ENCODE measurements at regions not wholly inside any gene's neighbourhood (a gene's known extent, or its start where the extent isn't known, plus 50 kb on each side); places are given as distances from the start of the nearest gene placed in this dataset.

DNA sequence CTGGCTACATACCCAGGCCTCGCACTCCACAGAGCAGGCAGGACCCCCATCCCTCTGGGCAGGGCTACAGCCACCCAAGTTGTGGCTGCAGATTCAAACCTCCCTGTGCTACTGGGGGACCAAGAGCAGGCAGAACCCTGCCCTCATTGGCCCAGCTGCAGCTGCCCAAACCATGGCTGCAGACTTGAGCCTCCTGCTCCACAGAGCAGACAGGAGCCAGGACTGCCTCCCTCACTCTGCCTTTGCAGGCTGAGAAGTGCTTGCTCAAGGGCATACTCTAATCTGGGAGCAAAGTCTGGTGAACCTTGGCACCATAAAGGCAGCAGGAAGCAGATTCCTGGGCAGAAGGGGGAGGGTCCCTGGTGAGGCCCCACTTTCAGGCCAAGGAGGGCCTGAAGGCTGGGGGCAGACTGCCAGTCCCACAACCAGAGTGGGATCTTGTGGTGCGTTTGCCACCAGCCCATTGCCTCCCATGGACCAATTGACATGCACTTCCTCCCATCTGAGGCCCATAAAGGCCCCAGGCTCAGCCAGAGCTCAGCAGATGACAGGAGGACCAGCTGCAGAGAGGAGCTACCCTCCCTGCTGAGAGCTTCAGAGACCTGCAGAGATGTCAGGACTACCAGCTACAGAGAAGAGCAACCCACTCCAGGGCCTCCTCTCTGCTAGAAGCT lies 64.2 kb upstream of the EPHA6 start:
- no peak overlapping the region for H3K4me3 ChIP-seq (replicated peaks in 1 of 2; ENCODE audit: low read depth in 2 of 2, low read length in 2 of 2)
- TF ChIP-seq, protein P1, sequence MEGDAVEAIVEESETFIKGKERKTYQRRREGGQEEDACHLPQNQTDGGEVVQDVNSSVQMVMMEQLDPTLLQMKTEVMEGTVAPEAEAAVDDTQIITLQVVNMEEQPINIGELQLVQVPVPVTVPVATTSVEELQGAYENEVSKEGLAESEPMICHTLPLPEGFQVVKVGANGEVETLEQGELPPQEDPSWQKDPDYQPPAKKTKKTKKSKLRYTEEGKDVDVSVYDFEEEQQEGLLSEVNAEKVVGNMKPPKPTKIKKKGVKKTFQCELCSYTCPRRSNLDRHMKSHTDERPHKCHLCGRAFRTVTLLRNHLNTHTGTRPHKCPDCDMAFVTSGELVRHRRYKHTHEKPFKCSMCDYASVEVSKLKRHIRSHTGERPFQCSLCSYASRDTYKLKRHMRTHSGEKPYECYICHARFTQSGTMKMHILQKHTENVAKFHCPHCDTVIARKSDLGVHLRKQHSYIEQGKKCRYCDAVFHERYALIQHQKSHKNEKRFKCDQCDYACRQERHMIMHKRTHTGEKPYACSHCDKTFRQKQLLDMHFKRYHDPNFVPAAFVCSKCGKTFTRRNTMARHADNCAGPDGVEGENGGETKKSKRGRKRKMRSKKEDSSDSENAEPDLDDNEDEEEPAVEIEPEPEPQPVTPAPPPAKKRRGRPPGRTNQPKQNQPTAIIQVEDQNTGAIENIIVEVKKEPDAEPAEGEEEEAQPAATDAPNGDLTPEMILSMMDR (IDR thresholded peaks at IDR 0.05; ENCODE audit: low read depth, low read length): no peak
- no peak for DNase-seq (ENCODE audit: low read depth in 2 of 2)

DNA sequence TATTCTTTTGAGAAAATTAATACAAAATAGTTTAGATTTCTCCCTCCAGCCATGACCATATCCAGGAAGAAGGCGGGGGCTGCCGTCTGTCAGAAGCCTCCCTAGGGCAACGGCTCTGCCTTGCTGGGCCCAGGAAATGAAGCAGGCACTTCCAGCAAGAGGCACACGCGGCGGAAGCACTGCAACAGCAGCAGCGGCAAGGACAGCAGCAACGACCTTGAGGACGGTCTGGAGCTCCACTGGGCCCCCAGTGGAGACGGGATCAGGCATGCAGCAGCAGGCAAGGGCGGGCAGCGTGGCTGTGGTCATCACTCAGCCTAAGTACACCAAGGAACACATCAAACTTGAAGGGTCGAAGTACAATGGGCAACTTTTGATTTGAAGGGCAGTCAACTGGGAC lies 61.3 kb upstream of the EPHA6 start:
- no peak for DNase-seq (ENCODE audit: low read depth in 2 of 2)
- H3K4me3 ChIP-seq (replicated peaks in 1 of 2; ENCODE audit: low read depth in 2 of 2, low read length in 2 of 2): no peak overlapping the region
- TF ChIP-seq, protein P1 (IDR thresholded peaks at IDR 0.05; ENCODE audit: low read depth, low read length): no peak

DNA sequence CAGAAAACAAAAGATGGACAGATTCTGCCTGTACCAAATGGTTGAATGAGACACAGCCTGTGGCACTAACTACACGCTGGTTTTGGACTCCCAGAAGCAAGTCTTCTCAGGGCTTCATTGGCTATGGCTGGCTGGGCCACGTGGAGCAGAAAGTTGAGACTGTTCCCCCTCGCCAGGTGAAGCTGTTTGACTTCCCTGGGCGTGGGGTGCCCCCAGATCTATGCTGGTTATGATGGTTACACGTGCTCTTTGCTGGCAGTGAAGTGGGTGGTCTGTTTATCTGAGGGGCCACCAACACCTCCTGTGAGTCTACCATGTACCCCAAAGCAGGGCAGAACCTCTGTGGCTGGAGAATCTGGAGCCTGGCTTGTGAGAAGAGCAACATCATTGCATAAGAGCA lies 60.3 kb upstream of the EPHA6 start:
- TF ChIP-seq, protein P1 (IDR thresholded peaks at IDR 0.05; ENCODE audit: low read depth, low read length): no peak
- H3K4me3 ChIP-seq (replicated peaks in 1 of 2; ENCODE audit: low read depth in 2 of 2, low read length in 2 of 2): no peak overlapping the region
- DNase-seq (ENCODE audit: low read depth in 2 of 2): no peak

DNA sequence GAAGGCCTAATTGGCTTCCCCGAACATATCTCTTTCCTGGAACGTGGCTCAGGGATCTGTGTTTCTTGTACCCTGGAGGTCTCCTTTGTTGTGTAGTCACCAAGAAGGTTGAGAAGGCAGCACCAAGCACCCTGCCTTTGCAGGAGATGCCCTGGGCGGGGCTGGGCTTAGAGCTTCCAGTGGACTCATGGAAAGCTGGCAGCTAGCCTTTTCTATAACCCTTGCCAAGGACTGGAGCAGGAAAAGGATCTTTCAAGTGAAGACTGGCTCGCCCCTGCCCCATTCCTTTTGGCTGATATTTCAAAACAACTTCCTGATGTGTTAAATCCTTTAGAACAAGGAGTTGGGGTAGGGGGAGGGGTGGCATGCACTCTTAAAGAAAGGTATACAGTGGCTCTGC lies 58.9 kb upstream of the EPHA6 start:
- TF ChIP-seq, protein P1 (IDR thresholded peaks at IDR 0.05; ENCODE audit: low read depth, low read length): no peak
- no peak for DNase-seq (ENCODE audit: low read depth in 2 of 2)
- H3K4me3 ChIP-seq (replicated peaks in 1 of 2; ENCODE audit: low read depth in 2 of 2, low read length in 2 of 2): no peak overlapping the region

DNA sequence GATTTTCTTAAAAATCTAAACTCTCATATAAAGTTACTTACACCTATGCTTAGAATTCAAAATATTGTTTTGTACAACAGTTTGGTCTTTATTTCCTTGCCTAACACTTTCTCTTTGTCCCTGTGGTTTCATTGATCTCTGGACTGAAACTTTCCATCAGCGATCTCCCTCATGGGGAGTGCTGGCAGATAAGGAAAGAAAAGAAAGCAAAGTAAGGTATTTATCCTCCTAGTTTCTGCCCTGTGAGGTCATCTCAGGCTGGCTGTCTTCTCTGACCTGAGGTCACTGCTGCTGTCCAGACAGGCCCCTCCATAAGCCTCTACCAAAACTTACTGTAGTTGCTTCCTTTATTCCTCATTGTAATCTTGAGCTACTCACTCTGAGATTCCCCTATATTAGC lies 57.9 kb upstream of the EPHA6 start:
- H3K4me3 ChIP-seq (replicated peaks in 1 of 2; ENCODE audit: low read depth in 2 of 2, low read length in 2 of 2): no peak overlapping the region
- no peak for DNase-seq (ENCODE audit: low read depth in 2 of 2)
- TF ChIP-seq, protein P1 (IDR thresholded peaks at IDR 0.05; ENCODE audit: low read depth, low read length): no peak

DNA sequence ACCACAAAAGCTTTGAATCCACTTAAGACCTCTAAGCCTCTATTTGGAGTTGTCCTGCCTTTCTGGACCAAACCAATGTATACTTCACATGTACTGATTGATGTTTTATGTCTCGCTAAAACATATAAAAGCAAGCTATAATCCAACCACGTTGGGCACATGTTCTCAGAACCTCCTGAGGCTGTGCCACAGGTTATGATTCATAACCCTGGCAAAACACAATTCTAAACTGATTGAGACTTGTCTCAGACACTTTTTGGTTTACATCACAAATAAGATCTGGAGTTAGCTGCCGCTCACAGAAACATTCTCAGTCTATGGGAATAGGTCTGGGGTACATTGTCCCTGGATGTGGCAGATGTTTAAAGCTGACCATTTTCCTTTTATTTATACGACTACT lies 53.4 kb upstream of the EPHA6 start:
- TF ChIP-seq, protein P1 (IDR thresholded peaks at IDR 0.05; ENCODE audit: low read depth, low read length): no peak

More for the DNA sequence above, 53.4 kb upstream of the EPHA6 start:
- no peak for DNase-seq (ENCODE audit: low read depth in 2 of 2)
- no peak overlapping the region for H3K4me3 ChIP-seq (replicated peaks in 1 of 2; ENCODE audit: low read depth in 2 of 2, low read length in 2 of 2)

Measured in cardiac fibroblast (primary cell).